ENCODE measurements at regions not wholly inside any gene's neighbourhood (a gene's known extent, or its start where the extent isn't known, plus 50 kb on each side); places are given as distances from the start of the nearest gene placed in this dataset.

DNA sequence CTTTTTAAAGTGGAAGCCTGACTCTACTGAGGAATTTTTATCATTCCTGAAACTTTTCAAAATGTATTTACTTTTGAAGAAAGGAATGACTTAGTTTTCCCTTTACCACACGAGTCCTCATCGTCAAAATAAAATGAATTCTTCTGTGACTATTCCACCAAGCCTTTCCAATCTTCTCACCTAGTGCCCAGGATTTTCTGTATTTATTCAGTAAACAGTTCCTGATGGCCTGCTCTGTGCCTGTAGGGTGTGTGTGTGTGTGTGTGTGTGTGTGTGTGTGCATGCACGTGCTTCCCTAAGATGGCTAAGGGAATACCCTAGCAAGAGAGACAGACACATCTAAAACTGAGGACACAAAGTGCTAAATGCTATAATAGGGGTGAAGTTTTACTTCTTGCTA, 395.0 kb upstream of the USP24 start:
- no peak for DNase-seq

DNA sequence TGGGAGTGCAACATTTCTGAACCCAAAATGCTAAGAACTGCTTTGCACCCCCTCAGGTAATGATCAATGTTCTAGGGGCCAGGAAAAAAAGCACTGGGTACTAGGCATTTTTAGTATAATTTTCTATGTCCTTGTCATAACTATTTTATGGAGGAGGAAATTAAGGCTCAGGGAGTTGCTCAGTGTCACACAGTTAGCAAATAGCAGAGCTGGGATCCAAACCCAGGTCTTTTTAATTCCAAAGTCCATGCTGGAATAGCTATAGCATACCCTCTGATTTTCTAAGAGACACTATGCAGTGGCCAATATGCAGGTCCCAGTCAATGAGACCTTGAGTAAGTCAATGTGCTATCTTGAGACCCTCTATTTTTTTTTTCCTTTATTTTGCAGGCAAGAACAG, 394.5 kb upstream of the USP24 start:
- no peak for DNase-seq

DNA sequence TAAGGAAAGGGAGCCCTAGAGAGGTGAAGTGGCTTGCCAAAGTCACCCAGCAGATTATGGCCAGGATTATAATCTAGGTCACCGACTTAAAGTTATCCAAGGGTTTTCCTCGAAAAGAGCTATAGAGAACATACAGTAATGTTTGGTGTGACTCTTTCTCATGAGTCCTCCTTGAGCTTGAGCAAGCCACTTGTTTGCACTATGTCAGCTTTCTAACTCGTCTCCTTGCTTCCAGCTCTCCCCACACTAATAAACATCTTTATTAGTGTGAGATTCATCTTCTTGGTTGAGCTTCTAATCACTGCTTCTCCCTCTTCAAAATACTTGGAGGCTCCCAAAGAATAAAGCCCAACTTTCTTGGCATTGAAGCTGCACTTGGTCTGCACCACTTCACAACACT, 390.0 kb upstream of the USP24 start:
- no peak for DNase-seq

DNA sequence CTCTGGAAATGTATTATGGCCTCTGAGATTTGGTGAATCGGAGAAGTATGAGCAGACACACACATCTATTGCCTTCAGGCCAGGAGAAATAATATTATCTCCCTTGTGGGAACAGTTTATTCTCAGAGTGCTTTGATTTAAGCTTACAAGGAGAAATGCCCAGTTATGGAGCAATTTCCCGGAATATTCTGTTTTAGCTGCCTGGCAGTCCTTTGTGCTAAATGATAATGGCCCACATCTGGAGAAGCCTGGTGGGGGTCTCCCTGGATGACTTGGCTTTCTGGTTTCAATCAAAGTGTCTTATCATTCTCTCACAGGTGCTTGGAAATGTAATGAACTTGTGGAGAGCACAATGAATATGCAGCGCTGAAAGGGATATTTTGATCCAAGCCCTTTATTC, 389.6 kb upstream of the USP24 start:
- peak; percentile 47 for DNase-seq

DNA sequence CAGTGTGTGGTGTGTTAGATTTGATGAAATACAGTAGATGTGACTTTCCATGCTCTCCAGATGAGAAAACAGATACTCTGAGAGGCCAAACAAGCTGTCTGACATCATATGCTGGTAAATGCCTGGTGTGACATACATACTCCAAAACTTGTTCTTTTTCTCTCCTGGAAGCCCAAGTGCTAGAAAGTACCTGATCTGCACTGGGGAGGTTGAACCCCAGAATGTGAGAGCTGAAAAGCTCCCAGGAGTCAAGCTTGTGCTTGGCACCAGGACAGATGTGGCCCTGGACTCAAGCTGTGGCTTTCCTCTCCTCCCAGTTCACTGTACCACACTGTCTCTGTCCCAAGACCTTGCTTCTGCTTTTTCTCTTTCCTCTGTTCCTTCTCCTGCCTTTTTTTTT, 389.0 kb upstream of the USP24 start:
- DNase-seq: no peak

DNA sequence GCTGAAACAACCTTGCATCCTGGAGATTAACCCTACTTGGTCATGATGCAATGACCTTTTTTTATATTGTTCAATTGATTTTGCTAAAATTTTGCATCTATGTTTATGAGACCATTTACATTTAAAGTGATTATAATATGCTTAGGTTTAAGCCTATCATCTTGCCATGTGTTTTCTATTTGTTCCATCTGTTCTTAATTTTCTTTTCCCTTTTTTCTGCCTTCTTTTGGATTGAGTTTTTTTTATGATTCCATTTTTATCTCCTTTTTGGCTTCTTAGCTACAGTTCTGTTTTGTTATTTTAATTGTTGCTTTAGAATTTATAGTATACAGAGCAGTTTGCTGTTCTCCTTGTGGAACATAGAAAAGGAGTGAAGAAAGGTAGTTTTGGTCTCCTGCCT, 385.1 kb upstream of the USP24 start:
- peak; percentile 57 for DNase-seq

DNA sequence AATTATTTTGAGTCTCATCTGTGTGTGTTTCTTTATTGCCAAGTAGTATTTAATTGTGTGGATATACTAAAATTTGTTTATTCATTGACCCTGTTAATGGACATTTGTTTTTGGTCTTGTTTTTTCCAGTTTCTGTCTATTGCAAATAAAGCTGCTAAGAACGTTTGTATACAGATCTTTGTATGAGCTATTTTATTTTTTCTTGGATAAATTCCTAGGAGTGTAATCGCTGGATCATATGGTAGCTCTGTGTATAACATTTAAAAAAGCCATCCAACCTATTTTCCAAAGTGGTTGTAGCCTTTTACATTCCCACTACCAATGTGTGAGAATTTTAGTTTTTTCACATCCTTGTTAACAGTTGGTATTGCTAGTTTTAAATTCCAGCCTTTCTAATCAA, 382.7 kb upstream of the USP24 start:
- no peak for DNase-seq

DNA sequence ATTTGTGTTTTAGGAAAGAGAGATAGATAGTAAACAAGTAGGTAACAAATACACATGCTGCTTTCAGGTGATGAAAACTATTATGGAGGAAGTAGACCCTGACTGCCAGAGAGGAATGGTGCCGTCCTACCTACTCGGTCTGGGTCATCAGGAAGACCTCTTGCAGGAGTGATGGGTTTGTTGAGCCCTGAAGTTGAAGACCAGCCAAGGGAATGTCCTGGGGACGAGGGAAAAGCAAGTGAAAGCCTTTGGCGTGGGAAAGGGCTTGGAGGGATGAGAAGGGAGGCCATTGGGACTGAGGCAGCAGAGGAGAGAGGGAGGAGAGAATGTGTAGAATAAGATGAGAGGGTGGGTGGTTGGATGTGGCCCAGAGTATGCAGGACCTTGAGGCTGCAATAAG, 379.5 kb upstream of the USP24 start:
- no peak for DNase-seq

DNA sequence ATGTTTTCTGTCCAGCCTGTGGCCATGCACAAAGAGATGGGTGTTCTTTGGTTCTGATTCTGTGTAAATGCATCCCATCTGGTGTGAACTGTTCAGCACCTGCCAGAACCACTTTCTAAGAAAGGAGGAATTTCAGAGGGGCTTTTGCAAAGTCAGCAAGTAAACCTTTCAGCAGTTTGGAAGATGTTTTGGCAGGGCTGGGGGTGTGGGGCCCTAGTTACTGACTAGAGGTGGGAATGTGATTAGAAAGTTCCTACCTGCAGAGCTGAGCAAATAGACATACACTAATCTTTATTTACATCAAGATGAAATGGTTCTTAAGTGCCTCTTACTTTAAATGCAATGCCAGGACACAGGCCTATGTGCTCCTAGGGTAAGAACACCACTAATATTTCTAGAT, 378.1 kb upstream of the USP24 start:
- DNase-seq: peak; percentile 51

DNA sequence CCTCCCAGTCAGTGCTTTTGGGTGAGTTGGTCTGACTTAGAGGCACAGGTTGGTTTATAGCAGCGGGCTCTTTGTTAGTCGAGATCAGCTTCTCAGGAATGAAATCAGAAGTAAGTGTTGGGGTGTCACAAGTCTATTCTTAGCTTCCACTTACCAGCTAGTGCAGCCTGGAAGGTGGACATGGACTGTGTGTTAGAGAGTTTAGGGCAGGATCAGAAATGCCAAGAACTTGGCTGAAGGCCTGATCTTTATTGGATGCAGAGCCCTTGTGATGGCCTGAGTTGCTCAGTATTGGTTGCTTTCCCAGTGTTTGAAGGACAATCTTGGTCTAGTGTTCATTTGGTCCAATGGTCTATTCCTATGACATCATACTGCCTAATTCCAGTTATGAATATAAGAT, 377.0 kb upstream of the USP24 start:
- DNase-seq: no peak

DNA sequence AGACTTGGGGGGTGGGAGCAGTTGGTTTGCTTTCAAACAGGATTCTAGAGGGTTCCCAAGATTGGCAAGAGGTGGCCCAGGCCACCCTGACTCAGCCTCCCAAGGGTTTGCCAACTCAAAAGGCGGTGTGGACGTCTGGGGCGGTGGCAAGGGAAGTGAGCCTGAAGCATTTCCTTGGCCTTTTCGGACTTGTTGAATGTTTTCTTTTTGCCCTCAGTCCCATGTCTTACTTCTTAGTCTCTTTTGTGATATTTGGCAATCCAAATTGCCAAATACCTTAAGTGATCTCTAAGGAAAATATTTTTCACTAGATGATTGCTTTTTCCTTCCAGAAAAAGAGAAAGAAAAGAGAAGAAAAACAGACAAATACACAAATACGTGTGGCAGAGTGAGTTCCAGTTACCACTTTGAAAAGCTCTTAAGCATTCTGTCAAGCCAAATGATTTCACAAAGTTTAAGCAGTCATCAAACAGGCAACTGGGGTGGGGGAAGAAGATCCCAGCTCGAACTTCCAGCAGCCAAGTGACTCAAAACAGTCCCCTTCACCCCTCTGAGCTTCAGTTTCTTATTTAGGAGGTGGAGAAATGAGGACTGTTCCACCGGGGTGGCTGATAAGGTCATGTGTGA, 374.6 kb upstream of the USP24 start:
- DNase-seq: peak; percentile 36

DNA sequence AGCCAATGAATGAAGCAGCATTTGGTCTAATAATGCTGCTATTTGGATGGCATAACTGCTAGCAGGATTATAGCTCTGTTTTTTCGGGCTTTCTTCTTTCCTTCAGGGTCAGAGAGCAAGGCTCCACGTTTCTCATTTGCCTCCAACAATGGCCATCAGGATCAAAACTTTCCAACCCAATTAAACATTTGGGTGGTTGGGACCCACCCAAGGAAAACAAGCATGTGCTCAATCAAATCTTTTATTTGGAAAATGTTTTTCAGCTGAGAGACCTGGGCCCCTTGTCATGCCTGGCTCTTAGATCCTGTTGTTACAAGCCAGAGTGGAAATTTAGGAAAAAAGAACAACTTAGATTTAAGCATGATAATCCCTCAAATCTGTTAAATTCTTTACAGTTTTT, 373.1 kb upstream of the USP24 start:
- peak; percentile 44 for DNase-seq

DNA sequence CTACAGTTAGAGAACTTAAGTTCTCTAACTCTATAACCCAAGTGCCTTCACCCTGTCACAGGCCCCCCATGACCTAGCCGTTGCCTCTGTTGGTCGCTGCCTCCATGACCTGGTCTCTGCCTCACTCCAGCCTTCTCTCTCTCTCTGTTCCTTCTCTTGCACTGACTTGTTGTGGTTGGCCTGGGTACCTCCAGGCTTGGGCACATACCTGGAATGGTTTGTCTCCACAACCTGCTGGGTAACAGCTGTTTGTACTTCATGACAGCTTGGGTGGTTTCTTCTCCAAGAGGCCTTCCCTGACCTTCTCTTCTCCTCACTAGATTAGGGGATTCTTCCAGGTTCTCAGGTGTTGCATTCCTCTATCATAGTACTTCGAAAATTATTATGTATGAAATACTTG, 371.6 kb upstream of the USP24 start:
- no peak for DNase-seq

DNA sequence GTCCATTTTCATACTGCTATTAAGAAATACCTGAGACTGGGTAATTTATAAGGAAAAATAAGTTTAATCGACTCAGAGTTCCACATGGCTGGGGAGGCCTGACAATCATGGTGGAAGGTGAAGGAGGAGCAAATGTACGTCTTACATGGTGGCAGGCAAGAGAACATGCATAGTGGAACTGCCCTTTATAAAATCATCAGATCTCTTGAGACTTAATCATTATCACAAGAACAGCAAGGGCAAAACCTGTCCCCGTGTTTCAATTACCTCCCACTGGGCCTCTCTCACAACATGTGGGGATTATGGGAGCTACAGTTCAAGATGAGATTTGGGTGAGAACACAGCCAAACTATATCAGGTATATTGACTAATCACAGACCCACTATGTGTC, 370.2 kb upstream of the USP24 start:
- no peak for DNase-seq

DNA sequence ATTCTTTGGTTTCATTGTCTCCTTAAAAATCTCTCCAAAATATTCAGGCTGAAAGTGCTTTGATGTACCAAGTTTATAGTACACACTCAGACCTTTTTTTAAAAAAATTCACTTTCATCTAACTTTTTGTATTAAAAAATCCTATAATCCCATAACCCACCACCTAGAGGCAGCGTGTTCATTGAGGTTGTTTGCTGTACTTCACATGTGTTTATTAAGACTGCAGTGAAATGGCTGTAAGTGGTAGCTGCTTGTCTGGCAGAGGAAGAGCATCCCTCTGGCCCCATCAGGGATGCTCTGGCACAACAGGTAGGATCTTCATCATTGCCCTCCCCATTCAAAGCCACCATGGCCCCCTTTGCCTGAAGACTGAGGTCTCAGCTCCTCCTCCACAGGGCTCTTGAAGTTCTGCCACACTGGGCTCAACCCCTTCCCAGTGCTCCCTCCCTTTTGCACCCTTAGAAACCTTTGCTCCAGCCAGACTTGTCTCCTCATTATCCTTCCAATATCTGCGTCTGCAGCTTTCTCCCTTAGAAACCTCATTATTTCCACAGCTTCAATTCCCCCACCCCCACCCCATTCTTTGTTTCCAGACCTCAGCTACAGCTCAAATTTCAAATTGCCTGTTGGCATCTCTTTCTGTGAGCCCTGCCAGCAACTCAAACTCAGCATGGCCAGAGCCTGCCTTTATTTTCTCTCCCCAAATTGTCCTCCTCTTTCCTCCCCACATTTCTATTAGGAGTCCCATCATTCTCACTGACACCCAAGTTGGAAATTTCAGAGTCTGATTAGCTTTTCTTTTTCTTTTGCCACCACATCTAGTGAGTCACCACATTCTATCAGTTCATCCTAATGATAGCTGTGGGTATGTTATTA, 369.6 kb upstream of the USP24 start:
- DNase-seq: peak; percentile 92

DNA sequence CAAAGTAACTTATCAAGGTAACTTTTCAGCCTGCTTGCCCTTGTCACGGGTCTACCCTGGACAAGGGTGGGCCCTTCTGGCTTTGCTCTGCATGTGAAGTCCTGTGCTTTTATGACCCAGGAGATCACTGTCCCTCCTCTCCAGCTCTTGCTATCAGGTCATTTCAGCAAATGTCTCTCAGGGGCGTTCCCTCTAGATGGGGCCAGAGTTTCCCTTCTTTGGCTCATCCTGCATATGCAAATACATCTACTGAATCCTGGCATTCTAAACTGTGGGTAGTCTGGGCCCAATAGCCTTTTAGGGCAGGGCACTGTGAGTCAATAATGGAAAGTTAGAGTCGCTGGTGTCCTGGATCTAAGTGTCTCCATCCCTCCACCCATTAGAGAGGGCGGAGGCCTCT, 366.9 kb upstream of the USP24 start:
- DNase-seq: no peak

DNA sequence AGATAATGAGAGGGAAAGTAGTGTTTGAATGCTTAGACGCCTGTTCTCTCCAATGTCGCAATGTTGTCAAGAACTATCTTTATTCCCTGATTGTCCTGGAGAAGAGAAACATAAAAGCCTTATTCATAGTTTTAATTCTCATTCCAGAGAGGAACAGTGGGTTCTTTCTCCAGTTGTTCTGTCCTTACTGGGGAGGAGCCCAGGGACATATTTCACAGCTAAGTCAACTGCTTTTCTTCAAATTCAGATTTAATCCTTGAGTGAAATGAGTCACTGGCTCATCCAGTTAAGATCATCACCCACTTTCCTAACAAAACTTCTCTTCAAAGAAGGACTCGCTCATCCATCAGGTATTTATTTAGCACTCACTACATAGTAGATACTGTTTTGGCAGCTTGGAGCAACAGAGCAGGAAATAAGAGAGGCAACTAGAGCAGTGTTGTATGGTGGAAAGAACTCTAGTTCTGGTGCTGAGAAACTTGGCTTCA, 365.7 kb upstream of the USP24 start:
- peak; percentile 68 for DNase-seq

DNA sequence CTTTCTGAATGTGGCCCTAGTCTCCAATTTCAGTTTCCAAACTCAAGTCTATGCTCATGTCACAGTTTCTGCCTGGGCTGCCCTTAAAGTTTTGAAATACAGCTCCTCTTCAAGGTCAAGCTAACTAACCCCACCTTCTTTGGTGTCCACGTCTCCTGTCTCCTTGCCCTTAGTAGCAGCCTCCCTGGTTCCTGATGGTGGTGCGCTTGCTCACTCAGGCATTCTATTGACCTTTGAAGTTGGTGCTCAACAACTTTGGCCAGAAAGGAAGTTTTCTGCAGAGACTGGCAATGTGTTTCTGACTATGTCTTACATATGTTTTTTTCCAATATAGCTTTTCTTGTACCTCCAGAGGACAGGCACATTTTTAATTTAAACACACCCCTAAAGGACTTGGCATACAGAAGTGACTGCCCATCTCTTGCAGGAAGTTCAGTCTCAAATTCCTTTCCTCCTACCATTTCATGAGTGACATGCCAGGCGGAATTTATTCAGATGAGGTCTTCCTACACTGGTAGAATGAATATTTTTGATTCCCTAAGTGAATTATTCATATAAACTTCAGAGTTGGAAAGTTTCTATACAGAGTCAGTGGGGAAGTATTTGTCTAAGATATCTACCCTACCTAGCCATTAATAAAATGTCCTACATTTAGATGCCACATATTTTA, 364.3 kb upstream of the USP24 start:
- no peak for DNase-seq

DNA sequence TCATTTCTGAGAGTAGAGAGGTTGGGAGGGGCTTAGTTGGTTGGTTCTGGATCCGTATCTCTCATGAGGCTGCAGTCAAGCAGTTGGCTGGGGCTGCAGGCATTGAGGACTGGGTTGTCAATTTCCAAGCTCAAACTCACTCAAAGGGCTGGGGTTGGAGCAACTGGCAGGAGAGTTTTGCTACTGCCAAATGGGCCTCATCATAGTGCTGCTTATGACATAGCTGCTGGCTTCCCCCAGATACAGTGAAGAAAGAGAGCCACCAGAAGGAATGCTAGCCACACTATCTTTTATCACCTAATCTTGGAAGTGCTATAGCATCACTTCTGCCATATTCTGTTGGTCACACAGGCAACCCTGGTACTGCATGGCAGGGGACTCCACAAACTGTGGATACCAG, 363.5 kb upstream of the USP24 start:
- no peak for DNase-seq

DNA sequence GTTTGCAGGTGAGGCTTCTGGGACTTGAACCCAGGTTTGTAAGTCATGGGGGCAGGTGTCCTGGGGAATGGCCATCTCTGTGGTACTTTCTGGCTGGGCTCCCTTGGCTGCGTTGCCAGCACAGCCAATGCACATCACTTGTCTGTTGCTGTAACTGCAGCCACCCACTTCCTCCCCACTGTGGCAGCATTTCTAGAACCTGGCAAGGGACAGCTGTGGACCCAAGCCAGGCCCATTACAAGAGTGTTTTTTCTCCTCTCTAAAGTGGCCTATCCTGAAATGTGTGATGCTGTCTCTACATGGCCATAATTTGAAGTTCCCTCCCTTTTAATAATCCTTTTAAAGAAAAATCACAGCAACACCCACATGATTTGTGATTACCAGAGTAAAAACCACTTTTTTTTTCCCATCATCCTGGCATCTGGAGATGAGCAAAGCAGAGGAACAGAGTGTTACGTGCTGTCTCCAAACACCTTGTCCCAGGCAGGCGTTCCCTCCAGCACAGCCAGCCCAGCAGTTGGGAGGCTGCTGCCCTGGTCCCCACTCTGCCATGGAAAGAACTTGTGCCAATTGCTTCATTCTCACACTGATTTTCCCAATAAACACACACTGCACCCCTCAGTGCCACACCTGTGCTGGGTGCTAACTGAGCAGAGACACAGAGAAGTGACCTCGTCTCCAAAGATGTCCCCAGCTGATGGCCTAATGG, 360.6 kb upstream of the USP24 start:
- DNase-seq: peak; percentile 62

DNA sequence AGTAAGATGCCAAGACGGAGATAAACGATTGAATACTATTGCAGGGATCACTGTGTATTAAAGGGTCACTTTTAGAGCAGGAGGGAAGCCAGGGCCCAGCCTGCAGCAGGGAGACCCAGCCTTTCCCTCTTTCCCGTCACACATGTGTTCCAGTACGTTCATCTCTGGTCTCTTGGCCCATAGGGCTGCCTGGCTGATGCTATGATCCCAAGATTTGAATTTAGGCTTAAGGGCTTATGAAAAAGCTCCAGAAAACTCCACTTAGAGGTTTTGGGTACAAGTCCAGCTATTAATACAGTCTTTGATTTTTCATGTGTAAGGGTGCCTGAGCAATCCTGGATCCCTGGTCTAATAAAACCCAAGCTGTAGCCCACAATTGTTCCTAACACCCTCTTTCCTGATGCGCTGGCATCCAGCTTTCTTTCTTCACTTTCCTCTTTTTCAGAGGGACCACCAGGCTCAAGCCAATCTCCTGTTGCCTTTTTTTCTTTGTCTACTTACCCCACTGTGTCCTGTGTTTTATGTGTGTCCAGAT, 359.6 kb upstream of the USP24 start:
- DNase-seq: peak; percentile 61
